ENCODE measurements at regions not wholly inside any gene's neighbourhood (a gene's known extent, or its start where the extent isn't known, plus 50 kb on each side); places are given as distances from the start of the nearest gene placed in this dataset.
"Not testable (repeated sequence)": the region's sequence is repeated elsewhere in the genome, so short reads cannot be mapped to it uniquely, and the experiment has no call there.

DNA sequence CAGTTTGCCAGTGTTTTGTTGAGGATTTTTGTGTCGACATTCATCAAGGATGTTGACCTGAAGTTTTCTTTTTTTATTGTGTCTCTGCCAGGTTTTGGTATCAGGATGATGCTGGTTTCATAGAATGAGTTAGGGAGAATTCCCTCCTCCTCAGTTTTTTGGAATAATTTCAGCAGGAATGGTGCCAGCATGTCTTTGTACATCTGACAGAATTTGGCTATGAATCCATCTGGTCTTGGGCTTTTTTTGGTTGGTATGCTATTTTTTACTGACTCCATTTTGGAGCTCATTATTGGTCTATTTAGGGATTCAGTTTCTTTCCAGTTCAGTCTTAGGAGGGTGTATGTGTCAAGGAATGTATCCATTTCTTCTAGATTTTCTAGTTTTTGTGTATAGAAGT lies 320.0 kb upstream of the PPP2R3A start:
- DNase-seq: no peak

DNA sequence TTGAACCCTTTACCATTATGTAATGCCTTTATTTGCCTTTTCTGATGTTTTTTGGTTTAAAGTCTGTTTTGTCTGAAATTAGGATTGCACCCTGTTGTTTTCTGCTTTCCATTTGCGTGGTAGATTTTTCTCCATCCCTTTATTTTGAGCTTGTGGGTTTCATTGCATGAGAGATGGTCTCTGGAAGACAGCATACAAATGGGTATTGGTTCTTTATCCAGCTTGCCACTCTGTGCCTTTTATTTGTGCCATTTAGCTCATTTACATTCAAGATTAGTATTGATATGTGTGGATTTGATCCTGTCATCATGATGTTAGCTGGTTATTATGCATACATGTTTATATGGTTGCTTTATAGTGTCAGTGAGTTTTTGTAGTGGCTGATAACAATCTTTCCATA lies 318.7 kb upstream of the PPP2R3A start:
- DNase-seq: no peak

DNA sequence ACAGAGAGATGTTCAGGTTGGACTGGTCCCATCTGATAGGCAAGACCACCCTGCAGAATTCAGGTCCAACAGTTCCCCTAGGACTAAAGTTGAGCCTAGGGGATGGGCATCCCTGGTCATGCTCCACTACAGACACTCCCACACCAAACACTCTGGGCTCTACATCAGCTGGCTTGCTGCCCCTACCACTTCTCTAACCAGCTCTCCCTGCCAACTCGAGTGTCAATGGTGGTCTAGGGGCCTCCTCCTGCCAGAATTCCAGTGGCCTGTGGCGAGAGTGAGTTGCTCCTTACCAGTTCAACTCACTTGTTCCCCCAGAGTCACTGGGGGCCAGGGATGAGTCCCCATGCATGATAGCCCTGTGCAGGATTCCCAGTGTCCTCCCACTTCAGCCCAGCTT lies 316.2 kb upstream of the PPP2R3A start:
- no peak for DNase-seq

DNA sequence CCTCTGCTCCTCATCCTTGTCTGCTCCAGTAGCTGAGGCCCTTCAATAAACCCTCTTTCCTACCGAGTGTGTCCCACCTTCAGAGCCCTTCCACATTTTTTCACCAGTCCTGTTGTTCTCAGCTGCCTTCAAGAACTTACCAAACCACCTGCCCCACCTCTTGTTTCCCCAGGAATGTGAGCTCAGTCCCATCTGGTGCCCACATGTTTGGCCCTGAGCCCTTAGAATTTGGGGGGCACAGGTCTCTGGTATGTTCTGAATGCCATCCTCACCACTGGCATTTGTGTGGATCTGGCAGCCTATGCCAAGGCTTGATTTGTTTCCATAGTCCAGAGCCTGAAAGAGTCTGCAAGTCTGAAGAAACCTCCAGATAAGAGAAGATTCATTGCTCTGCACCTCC lies 315.2 kb upstream of the PPP2R3A start:
- no peak for DNase-seq

DNA sequence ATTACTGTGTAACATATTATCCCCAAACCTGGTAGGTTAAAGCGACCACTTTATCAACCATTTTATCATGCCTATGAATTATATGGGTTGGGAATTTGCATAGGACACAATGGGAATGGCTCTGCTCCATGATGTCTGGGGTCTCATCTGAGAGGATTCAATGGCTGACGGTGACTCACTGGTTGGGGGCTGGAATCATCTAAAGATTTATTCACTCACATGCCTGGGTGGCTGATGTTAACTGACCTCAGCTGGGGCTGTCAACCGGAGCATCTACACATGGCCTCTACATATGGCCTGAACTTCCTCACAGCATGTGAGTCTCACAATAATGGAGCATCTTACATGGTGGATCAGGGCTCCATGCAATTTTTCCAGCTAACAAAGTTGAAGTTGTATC lies 313.1 kb upstream of the PPP2R3A start:
- no peak for DNase-seq

DNA sequence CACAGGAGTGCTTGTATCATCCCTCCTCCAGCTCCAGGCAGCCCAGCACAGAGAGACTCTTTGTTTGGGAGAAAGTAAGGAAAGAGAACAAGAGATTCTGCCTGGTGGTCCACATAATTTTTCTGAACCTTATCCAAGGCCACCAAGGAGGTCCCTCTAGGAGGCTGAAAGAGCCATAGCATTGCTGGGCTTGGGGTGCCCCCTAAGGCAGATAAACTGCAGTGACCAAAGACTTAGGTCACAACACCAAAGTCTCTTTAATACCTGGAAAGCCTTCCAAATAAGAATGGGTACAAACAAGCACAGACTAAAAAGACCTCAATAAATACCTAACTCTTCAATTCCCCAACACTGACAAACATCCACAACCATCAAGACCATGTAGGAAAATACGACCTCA lies 310.2 kb upstream of the PPP2R3A start:
- DNase-seq: no peak

DNA sequence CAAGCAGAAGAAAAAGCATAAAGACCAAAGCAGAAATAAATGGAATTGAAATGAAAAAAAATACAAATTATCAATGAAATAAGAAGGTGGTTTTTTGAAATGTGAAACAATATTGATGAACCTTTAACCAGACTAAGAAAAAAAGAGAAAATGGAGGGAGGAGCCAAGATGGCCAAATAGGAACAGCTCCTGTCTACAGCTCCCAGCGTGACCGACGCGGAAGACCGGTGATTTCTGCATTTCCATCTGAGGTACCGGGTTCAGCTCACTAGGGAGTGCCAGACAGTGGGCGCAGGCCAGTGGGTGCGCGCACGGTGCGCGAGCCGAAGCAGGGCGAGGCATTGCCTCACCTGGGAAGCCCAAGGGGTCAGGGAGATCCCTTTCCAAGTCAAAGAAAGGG lies 307.1 kb upstream of the PPP2R3A start:
- DNase-seq: not testable (repeated sequence)

DNA sequence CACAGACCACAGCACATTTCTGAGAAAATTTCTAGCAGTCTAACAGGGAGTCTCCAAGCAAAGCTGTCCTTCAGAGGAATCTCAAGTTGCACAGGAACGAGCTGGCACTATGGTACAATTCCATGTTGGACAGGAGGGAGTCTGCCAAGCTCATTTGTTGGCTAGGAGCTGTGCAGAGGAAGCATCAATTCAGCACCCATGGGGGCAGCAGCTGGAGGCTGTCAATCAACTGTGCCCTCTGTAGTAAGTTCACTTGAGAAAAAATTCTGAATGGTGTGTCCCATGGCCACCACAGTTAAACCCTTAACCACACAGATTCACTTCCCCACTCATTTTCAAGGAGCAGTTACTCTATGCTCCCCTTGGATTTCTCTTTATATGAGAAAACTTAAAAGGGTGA lies 298.5 kb upstream of the PPP2R3A start:
- no peak for DNase-seq

DNA sequence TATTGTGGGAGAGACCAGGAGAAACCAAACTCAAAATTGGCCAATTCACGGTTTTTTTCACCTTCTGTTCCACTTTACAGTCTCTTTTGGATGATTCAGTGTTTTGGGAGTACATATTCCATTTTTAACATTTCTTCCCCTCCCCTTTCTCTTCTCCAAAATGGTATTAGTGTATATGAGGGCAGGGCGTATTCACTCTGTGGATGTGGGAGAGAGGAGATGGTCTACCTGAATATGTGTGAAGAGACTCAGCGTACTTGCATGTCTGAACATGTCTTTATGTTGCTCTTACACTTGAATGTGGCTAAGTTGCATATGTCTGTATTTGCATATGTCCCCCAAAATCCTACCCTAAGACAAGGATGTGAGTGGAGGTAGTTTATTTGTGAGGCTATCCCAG lies 291.0 kb upstream of the PPP2R3A start:
- DNase-seq: no peak

DNA sequence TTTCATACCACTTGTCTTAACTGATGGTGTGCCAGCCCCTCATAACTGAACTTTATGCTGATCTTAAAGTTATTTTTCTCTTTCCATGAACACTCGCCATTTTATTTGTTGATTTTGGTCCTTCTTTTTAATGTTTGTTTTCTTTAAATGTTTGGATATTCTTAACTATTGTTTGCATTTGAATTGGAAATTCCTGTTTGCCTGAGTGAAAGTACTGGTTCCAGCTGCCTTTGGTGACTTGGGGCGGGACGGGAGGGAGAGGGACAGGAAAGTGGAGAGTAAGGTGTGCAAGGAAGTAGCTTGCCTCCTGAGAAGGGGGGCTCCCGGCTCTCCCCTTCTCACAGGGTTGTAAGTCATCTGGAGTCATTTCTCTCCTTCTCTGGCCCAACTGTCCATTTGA lies 287.1 kb upstream of the PPP2R3A start:
- DNase-seq: no peak

DNA sequence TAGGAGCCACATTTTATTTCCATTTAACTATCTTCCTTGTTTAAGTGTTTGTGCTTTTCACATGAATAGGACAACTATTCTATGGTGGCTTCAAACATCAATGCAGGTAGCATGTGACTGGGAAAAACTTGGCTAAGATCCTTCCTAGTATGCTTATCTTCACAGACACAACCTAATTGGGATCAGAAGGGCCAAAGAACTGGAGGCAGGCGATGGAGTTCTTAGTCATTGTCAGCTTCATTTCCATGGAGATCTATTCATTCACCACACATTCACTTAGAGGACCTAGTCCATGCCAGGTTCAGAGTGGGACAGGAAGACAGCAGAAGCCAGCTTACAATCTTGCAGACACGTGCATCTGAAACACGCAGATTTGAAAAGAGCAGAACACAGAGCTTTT lies 277.5 kb upstream of the PPP2R3A start:
- DNase-seq: no peak

DNA sequence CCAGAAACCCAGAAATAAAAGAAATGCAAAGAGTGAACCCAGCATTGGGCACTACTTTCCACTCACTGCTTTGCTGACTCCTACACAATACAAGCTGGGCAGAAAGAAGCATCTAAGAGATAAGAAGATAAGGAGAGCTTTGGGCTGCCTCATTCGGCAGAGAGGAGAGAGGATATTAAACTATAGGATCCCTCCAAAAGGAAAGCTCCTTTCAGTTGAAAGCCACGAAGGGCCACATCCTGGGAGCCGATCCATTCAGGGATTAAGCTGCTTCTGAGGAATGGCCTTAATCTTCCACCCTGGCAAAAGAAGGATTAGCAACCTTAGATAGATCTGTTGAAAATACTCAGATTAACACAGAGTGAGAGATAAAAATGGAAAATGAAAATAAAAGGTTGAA lies 274.9 kb upstream of the PPP2R3A start:
- DNase-seq: no peak

DNA sequence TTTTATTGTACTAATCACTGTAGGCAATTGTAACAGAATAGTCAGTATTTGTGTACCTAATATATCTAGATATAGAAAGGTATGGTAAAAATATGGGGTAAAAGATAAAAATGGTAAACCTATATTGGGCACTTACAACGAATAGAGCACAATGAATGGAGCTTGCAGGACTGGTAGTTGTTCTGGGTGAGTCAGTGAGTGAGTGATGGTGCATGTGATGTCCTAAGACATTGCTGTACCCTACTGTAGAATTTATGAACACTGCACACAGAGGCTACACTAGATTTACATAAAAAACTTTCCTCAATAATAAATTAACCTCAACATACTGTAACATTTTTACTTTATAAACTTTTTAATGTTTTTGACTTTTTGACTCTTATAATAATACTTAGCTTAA lies 274.3 kb upstream of the PPP2R3A start:
- no peak for DNase-seq

DNA sequence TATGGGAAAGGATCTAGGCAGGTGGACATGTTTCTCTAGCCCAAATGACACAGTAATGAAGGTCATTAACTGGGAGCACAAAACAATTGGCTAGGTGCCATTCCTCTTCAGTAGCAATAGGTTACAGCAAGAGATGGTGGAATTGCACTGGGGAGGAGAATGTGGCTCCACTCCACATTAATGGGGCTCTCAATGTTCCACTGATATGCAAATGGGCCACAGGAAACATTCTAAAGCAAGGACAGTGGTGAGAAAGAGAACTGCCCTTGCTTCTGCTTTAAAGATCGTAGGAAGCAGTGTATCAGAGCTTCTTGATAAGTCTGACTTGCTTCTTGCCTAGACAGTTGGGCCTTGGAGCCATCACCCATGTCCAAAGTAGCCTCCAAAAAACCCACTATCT lies 271.4 kb upstream of the PPP2R3A start:
- DNase-seq: no peak

DNA sequence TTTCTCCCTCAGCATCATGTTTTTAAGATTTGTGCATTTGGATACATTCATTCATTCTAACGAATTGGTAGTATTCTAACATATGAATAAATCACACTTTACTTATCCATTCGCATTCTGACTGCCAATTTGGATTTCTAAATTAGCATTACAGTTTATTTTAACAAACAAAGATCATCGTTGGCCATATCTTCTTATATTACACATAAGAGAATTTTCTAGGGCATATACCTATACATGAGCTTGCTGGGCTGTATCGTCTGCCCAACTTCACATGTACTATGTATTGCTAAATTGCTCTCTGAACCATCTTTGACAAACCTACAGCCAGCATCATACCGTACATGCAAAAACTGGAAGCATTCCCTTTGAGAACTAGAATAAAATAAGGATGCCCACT lies 265.8 kb upstream of the PPP2R3A start:
- no peak for DNase-seq

DNA sequence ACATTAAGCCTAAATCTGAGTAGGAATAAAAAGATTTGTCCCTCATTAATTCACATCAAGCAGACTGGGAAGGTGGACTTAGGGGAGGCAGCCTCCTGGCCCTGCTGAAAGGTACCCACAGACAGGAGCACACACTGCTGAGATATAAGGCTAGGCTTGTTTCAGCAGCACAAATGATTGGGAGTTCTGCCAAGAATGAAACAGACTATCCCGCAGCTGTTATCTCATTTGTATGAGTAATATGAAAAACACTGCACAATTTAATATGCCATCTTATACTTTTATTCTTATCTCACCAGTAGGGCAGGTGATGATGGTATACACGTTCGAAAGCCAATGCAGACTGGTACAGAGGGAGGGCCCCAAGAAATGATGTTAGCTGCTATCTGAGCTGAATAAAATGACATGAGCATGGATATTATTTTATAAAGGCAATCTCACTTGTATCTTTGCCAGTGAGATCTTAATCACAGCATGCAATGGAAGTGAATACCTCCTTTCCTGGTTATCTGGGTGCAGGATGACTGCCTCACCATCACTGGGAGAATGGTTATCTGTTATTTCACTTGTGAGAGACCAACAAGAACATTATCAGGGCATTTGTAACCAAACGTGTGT lies 258.7 kb upstream of the PPP2R3A start:
- DNase-seq: no peak

DNA sequence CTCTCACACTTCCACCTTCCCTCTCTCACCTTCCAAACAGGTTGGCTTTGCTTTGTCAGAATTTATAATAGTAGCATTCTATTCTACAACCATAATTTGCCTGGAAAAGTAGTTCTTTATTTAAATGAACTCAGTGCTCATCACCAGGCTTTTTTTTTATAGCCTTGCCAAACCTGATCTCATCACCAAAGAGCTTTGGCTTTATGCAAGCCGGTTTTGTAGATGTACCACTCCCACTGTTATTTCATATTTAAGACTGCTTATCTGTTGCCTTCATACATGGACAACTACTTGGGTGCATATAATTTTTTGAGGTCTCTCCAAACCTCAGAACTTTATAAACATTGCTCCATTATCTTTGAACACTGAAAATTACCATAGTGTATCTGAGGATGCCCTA lies 246.1 kb upstream of the PPP2R3A start:
- no peak for DNase-seq

DNA sequence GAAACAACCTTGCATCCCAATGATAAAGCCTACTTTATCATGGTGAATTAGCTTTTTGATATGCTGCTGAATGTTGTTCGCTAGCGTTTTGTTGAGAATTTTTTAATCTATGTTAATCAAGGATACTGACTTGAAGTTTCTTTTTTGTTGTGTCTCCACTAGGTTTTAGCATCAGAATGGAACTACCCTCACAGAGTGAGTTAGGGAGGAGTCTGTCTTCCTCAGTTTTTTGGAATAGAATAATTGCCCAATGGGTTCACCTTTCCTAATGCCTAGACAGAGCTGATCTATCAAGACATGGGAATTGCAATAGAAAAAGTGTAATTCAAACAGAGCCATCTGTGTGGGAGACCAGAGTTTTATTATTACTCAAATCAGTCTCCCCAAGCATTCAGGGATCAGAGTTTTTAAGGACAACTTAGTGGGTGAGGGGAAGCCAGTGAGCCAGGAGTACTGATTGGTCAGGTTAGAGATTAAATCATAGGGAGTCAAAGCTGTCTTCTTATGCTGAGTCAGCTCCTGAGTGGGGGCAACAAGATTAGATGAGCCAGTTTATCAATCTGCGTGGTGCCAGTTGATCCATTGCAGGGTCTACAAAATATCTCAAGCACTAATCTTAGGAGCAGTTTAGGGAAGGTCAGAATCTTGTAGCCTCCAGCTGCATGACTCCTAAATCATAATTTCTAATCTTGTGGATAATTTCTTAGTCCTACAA lies 237.4 kb upstream of the PPP2R3A start:
- DNase-seq: no peak

DNA sequence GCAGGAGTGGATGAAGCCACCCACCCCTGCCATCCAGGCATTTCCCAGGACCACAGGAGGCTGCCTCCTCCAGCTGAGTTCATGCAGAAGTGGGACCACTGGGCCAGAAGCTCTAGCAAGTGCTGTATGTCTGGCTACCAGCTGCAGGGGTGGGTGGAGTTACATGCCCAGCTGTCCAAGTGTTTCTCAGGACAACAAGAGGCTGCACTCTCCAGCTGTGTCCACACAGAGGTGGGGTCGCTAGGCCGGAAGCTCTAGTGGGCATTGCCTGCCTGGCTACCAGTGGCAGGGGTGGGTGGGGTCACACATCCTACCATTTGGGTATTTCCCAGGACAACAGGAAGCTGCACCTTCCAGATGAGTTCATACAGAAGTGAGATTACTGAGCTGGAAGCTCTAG lies 234.0 kb upstream of the PPP2R3A start:
- DNase-seq: no peak

DNA sequence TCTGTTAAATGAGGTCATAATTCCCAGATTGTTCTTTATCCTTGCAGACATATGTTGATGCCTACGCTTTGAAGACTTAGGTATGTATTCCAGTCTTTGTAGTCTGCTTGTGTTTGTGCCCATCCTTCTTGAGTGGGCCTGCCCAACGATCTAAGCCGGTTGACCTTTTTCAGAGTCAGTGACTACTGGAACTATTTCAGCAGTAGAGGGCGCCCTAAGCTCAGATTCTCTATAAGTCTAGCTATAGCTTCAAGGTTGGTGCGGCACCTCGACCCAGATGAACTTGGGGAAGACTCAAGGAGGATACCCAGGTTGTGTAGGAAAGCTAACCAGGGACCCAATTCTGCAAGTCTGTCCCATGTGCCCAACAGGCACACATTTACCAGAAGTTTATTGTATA lies 228.8 kb upstream of the PPP2R3A start:
- no peak for DNase-seq

DNA sequence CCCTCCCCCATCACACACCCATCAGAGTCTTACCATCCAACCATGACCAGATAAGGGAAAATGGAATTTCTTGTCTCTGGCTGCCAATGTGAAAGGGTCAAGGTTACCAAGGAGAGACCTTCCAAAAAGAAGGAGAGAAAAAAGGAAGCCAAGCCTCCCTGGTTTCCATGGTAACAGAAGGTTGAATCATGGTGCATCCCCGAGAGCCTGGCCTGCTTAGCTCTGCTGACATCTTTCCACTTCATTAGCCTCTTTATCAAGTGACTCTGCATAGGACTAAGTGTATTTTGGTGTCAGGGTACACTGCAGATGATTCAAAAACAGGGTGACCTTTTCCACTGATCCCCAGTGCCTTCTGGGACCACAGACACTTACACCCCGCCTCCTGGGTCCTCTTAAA lies 225.7 kb upstream of the PPP2R3A start:
- no peak for DNase-seq

DNA sequence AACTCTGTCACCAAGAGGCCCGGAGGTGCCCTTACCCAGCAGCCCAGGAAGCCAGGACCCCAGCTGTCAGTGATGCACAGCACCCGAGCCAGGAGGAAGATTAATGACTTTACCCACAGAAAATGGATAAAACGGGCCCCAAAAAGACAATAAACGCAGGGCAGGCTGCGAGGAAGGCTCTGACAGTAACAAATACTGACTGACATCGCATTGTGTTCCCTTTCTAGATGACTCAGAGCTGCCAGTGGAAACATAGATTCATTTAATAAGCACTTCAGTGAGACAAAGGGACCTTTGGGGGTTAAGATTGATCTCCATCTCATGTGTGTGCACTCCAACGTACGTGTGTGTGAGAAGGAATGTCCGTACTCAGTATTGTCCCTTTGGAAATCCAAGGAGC lies 225.3 kb upstream of the PPP2R3A start:
- DNase-seq: no peak

DNA sequence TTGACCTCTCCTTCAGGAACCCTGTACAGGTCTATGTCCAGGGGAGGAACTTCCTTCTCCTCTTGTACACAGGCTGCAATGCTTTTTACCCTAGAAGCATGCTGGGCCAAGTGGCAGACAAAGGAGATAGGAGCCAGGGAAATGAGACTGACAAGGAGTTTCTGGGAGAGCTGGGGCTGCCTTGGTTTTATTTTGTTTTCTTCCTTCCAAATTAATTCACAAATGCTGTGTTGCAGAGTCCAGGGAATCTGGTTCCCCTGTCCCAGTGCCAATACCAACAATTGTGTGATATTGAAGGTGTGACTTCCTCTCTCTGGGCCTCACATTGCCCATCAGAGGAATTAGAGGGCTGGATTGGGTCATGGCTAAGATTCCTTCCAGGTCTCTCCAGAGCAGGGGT lies 224.8 kb upstream of the PPP2R3A start:
- no peak for DNase-seq

DNA sequence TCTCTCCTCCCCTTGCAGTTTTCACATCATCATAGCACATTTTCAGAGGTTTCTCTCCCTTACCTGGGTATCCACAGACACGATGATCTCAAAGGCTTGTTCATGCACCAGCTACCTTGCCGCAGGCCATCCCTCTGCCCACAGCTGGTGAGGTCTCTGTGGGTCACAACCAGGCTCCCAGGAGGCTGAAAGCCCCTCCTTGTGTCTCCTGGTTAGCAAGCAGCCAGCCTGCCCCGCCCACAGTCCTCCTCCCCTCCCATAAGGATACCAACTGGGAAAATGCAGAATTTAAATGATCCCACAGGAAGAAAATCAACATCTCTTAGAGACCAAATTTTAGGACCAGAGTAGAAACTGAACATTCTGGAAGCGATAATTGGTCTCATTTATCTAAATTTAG lies 213.5 kb upstream of the PPP2R3A start:
- no peak for DNase-seq

DNA sequence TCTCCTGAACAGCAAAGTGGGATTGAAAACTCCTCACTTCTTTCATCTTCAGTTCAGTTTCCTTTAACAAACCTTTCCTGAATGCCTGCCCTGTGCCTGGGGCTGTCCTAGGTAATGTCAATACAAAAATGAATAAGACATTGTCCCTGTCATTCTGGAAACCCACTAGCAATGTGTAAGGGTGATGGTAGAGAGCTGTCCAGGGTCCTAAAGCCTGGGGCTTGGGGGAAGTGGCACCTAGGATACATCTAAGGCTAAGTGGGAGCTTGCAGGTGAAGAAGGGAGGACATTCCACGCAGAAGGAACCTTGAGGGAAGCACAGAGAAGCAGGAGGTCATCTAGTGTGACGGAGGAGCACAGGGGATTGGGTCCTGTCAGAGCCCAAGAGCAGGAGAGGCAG lies 212.7 kb upstream of the PPP2R3A start:
- DNase-seq: no peak
